B cell (primary cell): ENCODE measurements at regions not wholly inside any gene's neighbourhood (a gene's known extent, or its start where the extent isn't known, plus 50 kb on each side); places are given as distances from the start of the nearest gene placed in this dataset.

Experiments used
- ATAC-seq: fragments of 200-7000 bp; cut with Tn5 transposase; one replicate; pipeline ENCODE4 v1.10.0; 2021; ENCODE audit warnings: low read depth, mild to moderate bottlenecking, moderate number of reproducible peaks, moderate library complexity
- CTCF ChIA-PET: fragments of 350-600 bp; sonication (Branson Sonifier 250); formaldehyde crosslinking; loops from one replicate; lab custom pipeline; 2021; ENCODE audit warnings: antibody characterized with exemption, inconsistent platforms; lab: Charles Lee
- POLR2A ChIA-PET: fragments of 350-600 bp; sonication (Branson Sonifier 250); formaldehyde crosslinking; loops from one replicate; lab custom pipeline; 2021; ENCODE audit warnings: antibody characterized with exemption; lab: Charles Lee
- DNase-seq: peaks from one replicate; pipeline ENCODE4 v3.0.0; 2013
- H2AFZ ChIP-seq: 2 replicates; pipeline ENCODE4 v1.6.1; 2012; ENCODE audit warnings: mild to moderate bottlenecking, low read depth, low read length; ENCODE audit not compliant: insufficient read depth, poor library complexity, severe bottlenecking
- H3K27ac ChIP-seq, 2 donors: 1 replicate in 1 of 2; 2 replicates in 1 of 2; pipeline ENCODE4 v1.5.1; 2012 to 2013; ENCODE audit warnings: low read length in 2 of 2, mild to moderate bottlenecking in 2 of 2, moderate library complexity in 1 of 2
- H3K27me3 ChIP-seq, 4 experiments: fragments of 200-600 bp in 1 of 4; sonication (generic) in 1 of 4; replicated peaks in 1 of 4; 1 replicate in 2 of 4; 2 replicates in 2 of 4; pipeline versions ENCODE4 v1.6.1 to v1.7.0; 2013 to 2016; ENCODE audit warnings: low read length in 3 of 4, mild to moderate bottlenecking in 2 of 4, mixed read lengths in 1 of 4, moderate library complexity in 1 of 4; ENCODE audit not compliant: insufficient read depth in 4 of 4, control insufficient read depth in 3 of 4; ENCODE audit errors: control extremely low read depth in 1 of 4
- H3K36me3 ChIP-seq, 2 experiments: replicated peaks in 1 of 2; 1 replicate in 1 of 2; 2 replicates in 1 of 2; pipeline versions ENCODE4 v1.6.1 to v1.7.1; 2013; ENCODE audit warnings: low read length in 1 of 2; ENCODE audit not compliant: insufficient read depth in 2 of 2, control insufficient read depth in 1 of 2; ENCODE audit errors: control extremely low read depth in 1 of 2, extremely low read depth in 1 of 2
- H3K4me1 ChIP-seq, 2 donors: fragments of 200-600 bp in 1 of 2; sonication (generic) in 1 of 2; 1 replicate in 1 of 2; 2 replicates in 1 of 2; pipeline versions ENCODE4 v1.5.1 to v1.6.1; 2013 to 2017; ENCODE audit warnings: low read length in 2 of 2; ENCODE audit not compliant: control insufficient read depth in 2 of 2, insufficient read depth in 2 of 2
- H3K4me2 ChIP-seq: replicated peaks from 2 replicates; pipeline ENCODE3; 2012; ENCODE audit warnings: mild to moderate bottlenecking, low read depth, low read length; ENCODE audit not compliant: poor library complexity, severe bottlenecking
- H3K4me3 ChIP-seq, 5 experiments: fragments of 200-600 bp in 1 of 5; sonication (generic) in 1 of 5; 1 replicate in 3 of 5; 2 replicates in 2 of 5; pipeline versions ENCODE4 v1.5.1 to v1.7.0; 2011 to 2016; ENCODE audit warnings: low read length in 4 of 5, mild to moderate bottlenecking in 4 of 5, low read depth in 2 of 5, control low read depth in 1 of 5, moderate library complexity in 1 of 5; ENCODE audit not compliant: insufficient read depth in 1 of 5; ENCODE audit errors: control extremely low read depth in 1 of 5, extremely low read depth in 1 of 5
- H3K79me2 ChIP-seq: fragments of 200-600 bp; sonication (generic); one replicate; pipeline ENCODE4 v1.6.0; 2016; ENCODE audit warnings: low read length; ENCODE audit not compliant: control insufficient read depth, insufficient read depth
- H3K9ac ChIP-seq: fragments of 200-600 bp; sonication (generic); 2 replicates; pipeline ENCODE4 v1.6.1; 2017; ENCODE audit warnings: mild to moderate bottlenecking, low read length, moderate library complexity
- H3K9me3 ChIP-seq, 3 donors: one replicate each; pipeline versions ENCODE4 v1.6.1 to v1.7.1; 2013; ENCODE audit warnings: low read length in 2 of 3; ENCODE audit not compliant: control insufficient read depth in 2 of 3, insufficient read depth in 1 of 3; ENCODE audit errors: control extremely low read depth in 1 of 3
- H4K20me1 ChIP-seq: 2 replicates; pipeline ENCODE4 v1.6.0; 2012; ENCODE audit warnings: mild to moderate bottlenecking, low read length; ENCODE audit not compliant: insufficient read depth, control insufficient read depth, poor library complexity, severe bottlenecking
- H3K27ac Mint-ChIP-seq: one replicate; pipeline ENCODE4 v1.8.0; 2021; ENCODE audit warnings: mixed read lengths
- H3K27me3 Mint-ChIP-seq: one replicate; pipeline ENCODE4 v1.8.0; 2021; ENCODE audit warnings: mixed read lengths
- H3K4me1 Mint-ChIP-seq: one replicate; pipeline ENCODE4 v1.8.0; 2021; ENCODE audit warnings: mixed read lengths
- H3K4me3 Mint-ChIP-seq: one replicate; pipeline ENCODE4 v1.8.0; 2021; ENCODE audit warnings: mixed read lengths
- H3K9me3 Mint-ChIP-seq: one replicate; pipeline ENCODE4 v1.8.0; 2022; ENCODE audit warnings: mixed read lengths; ENCODE audit not compliant: insufficient read depth
- CTCF ChIP-seq: fragments of 200-600 bp; IDR thresholded peaks from one replicate; pipeline ENCODE4 v1.8.0; 2022; ENCODE audit warnings: antibody characterized with exemption, mild to moderate bottlenecking
- EZH2 ChIP-seq: IDR thresholded peaks from 2 replicates; pipeline ENCODE4 v1.6.1; 2012; ENCODE audit warnings: borderline replicate concordance, low read depth, mild to moderate bottlenecking, moderate library complexity, low read length; ENCODE audit not compliant: insufficient read depth, poor library complexity, severe bottlenecking
- WGBS: methylation state at CpG from one replicate; pipeline ENCODE4 v1.1.5; 2013; ENCODE audit warnings: missing lambda C conversion rate; ENCODE audit not compliant: insufficient coverage; 5-methylcytosine and 5-hydroxymethylcytosine counted together
- intact Hi-C: fragments of 100-400 bp; cut with micrococcal nuclease; formaldehyde crosslinking; loops from one replicate; pipeline ENCODE4 v1.10.0; 2022

- no peaks in the 10 kb centered on the region for H4K20me1 ChIP-seq
- H3K4me2 ChIP-seq, result no peak overlapping the region
- no peaks in the 10 kb centered on the region for H3K36me3 ChIP-seq
- H3K4me1 Mint-ChIP-seq, result no peaks in the 10 kb centered on the region
- DNase-seq, result no peak
- no peak overlapping the region for H3K4me3 ChIP-seq
- no peak overlapping the region for H3K27ac ChIP-seq
- no peaks in the 10 kb centered on the region for H3K27me3 ChIP-seq
- H3K4me1 ChIP-seq, result no peaks in the 10 kb centered on the region
- H3K4me3 Mint-ChIP-seq, result no peak overlapping the region
- no peak overlapping the region for H3K27ac Mint-ChIP-seq
- no CpG with 5 or more reads among the region's 1 CpG for WGBS
- ChIA-PET POLR2A (no interaction called here), CTCF (no interaction called here)
- H3K79me2 ChIP-seq, result no peaks in the 10 kb centered on the region
- ATAC-seq, result no peak
- no peak for TF ChIP-seq CTCF
- no peak for TF ChIP-seq EZH2
- H2AFZ ChIP-seq, result no peak overlapping the region
- no peak overlapping the region for H3K9ac ChIP-seq
- H3K27me3 Mint-ChIP-seq, result no peaks in the 10 kb centered on the region
- intact Hi-C loops, result no loop called here
- H3K9me3 ChIP-seq, result peaks cover 0 to 4% (median 0%) of the 10 kb centered on the region in 3 donors
- no peaks in the 10 kb centered on the region for H3K9me3 Mint-ChIP-seq
Observed at GRCh38 chr2:185625604-185626003, 113.0 kb upstream of the FSIP2 start.

- no peak overlapping the region for H3K4me3 Mint-ChIP-seq
- POLR2A ChIA-PET, result no interaction called here
Observed at GRCh38 chr2:185628985-185629384, 109.6 kb upstream of the FSIP2 start.

More at GRCh38 chr2:185628985-185629384, 109.6 kb upstream of the FSIP2 start:
- intact Hi-C loops, result no loop called here
- ATAC-seq, result no peak
- CTCF ChIA-PET, result no interaction called here
- H3K27ac ChIP-seq, result no peak overlapping the region
- no peak overlapping the region for H2AFZ ChIP-seq
- H3K9me3 ChIP-seq, result peaks cover 0 to 4% (median 0%) of the 10 kb centered on the region in 3 donors
- Mint-ChIP-seq H3K9me3 (no peaks in the 10 kb centered on the region), H3K27ac (no peak overlapping the region), H3K27me3 (no peaks in the 10 kb centered on the region), H3K4me1 (no peaks in the 10 kb centered on the region)
- 61% methylated on average over 2 of the region's 5 CpGs for WGBS
- DNase-seq, result no peak
- no peaks in the 10 kb centered on the region for H3K4me1 ChIP-seq
- H3K9ac ChIP-seq, result no peak overlapping the region
- no peak for TF ChIP-seq EZH2
- TF ChIP-seq CTCF, result no peak
- no peaks in the 10 kb centered on the region for H3K79me2 ChIP-seq
- no peak overlapping the region for H3K4me3 ChIP-seq
- H3K4me2 ChIP-seq, result no peak overlapping the region
- no peaks in the 10 kb centered on the region for H3K27me3 ChIP-seq
- no peaks in the 10 kb centered on the region for H4K20me1 ChIP-seq
- H3K36me3 ChIP-seq, result no peaks in the 10 kb centered on the region
